ENCODE measurements at regions not wholly inside any gene's neighbourhood (a gene's known extent, or its start where the extent isn't known, plus 50 kb on each side); places are given as distances from the start of the nearest gene placed in this dataset.

- DNase-seq: no peak
These were observed 135.2 kb upstream of the ACVR2A start for GRCh38 chr2:147709655-147710054.

GRCh38 chr2:147703171-147703570, 141.7 kb upstream of the ACVR2A start:
- DNase-seq: no peak

DNA sequence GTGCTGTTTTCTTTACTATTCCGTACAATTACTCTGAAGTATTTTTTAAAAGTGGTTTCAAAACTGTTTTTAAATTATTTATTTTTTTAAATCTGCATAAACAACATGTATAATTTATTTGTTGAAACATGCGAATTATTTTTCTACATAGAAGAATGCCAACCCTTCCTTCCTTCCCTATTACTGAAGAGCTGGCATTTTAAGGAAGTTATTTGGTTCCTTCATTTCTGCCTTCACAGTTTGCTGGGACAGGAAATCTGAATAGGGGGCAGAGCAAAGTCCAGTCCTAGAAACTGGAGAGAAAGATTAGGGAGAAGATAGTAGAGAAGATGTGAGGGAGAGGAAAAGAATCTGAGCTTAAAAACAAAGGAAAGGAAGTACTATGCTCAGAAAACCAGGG, 146.7 kb upstream of the ACVR2A start:
- DNase-seq: no peak

DNA sequence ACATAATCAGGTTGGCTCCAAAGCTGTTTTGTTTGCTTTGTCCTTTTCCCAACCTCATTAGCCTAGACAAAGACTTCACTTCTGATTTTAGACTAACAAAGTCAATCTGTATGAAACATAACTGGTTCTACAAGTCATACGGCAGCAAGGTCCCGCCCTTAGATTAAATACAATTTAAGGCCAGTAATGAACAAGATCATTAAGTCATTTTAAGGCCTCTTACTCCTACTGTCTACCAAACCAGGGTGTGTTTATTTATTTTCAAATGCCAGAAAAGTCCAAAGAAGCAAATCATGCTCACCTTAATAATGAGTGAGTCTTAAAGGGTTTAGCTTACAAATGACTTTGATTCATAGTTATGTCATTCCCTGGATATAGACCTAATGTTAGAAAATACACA, 148.4 kb upstream of the ACVR2A start:
- no peak for DNase-seq

GRCh38 chr2:147689220-147689909, 155.5 kb upstream of the ACVR2A start:
- no peak for DNase-seq

DNA sequence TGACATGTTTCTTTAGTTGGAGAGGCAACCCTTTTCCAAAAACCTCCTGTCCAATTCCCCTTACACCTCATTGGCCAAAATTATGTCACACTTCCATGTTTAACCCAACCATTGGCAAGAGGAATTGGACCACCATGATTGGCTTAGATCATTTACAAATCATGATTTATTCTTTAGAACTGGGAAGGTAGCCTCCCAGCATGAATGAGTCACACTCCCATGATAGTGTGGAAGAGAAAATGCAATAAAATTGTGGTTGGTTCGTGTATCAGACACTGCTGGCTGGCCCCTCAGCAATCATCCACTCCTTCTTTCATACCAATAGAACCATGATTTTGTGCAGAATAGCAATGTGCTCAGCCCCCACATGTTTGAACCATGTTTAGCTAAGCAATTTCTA, 156.6 kb upstream of the ACVR2A start:
- DNase-seq: no peak

- no peak for DNase-seq
These were observed 158.5 kb upstream of the ACVR2A start for GRCh38 chr2:147686365-147686764.

- no peak for DNase-seq
These were observed 159.9 kb upstream of the ACVR2A start for GRCh38 chr2:147684903-147685302.

DNA sequence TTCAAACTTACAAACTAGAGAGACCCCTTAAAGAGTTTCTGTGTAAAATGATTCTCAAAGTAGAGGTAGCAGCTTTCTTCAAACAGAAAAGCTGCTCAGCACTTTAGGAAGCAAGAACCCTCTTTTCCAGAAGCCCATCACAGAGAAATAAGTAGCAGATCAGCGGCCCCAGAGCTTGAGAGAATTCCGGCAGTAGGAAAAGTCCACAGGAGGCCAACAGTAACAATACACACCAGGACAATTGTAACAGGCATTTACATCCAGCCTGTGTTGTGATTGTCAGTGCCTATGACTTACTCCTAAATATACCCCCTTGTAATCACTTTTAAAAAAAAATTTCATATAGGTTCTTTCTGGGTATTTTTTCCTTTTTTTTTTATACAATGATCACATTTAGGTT, 161.4 kb upstream of the ACVR2A start:
- no peak for DNase-seq

DNA sequence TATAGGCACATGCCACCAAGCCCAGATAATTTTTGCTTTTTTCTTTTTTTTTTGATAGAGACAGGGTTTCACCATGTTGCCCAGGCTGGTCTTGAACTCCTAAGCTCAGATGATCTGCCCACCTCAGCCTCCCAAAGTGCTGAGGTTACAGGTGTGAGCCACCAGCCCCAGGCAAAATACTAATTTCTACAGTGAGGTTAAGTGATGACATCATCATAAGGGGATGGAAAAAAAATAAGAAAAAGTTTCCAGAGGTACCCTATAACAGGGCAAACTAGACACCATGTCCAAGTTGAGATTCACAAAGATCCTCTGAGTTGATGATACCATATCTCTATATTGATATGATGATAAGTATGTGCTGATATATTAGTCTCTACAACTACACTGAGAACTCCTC, 163.7 kb upstream of the ACVR2A start:
- no peak for DNase-seq

DNA sequence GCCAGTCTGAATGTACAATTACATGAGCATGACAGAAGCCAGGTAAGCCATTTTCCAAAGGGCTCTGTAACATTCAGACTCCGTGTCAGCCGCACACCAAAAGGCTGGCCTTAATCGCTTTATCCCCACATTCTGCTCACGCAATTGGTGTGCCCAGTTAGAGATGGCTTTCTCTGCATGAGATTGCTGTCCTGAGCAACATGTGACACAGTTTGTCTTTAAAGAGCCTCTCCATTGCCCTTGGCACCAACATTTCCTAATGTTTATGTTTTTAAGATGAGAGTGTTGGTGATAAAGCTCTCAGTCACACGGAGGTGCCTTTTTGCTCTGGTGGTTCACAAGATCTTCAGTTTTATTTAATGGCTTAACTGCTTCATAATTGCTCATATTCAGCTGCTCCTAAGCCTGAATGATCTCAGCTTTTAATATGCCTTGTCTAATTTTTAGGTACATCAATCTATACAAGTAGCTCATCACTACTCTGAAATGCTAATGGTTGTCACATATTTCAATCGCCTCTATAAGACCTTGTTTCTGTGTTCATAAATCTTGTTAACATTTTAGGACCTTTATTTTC, 164.8 kb upstream of the ACVR2A start:
- DNase-seq: no peak

DNA sequence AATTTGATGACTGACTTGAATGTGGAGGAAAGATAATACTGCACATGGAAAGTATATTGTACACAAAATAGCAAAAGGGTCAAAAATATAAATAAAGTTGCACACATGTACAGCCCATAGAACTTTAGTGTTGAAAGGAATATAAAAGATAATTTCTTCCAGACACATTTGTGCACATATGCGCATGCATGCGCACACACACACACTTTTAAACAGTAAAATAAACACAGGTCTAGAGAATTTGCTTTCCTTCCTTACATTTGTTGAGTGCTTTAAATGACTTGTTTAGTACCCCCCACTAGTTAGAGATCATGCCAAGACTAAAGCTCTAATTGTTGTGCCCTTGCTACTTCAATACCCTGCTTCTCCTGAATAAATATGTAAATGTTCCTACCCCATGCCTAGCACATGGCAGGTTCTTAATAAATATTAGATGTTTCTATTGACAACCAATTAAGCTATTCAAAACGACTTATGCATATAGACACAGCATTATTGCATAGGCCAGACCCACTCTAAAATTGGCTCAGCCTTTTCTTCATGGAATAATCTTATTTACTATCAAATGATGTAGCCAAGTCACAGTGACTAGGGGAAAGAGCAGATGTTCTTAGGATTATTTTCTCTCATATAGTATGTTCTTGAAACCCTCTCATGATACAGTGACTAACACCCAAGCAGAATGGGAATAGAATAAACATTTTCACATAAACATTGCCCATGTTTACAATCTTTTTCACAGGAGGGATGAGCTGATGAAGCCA, 165.5 kb upstream of the ACVR2A start:
- DNase-seq: no peak

DNA sequence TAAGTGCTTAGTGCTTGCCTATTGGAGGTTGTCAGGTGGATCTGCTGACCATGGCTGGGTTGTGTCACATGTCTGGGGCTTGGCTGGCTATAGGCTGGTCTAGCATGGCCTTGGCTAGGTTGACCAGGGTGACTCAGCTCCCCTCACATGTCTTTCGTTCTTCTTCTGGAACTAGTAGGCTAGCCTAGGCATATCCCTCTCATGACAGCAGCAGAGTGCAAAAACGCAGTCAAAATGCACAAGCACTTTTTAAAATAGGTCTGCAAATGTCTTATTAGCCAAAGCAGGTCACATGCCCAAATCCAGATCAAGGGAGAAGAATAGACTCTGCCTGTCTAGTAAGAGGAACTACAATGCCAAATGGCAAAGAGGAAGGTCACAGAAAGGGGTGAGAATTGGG, 179.7 kb upstream of the ACVR2A start:
- DNase-seq: no peak

DNA sequence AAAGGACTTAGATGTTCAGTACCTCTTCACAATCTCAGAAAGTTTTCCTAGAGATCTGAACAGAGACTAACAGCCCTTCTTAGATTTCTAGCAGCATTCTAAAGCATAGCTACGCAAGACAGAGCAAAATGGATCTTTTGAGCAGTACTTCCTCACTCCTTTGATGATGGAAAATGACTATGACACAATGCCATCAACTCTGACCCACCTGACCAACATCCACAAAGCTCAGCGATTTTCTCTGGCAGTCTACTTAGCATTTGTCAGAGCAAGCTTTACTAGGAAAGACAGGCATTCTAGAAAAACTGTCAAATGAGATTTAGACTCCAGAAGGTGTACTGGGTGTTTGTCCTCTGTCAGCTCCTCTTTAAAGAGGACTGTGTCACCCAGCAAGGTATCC, 180.9 kb upstream of the ACVR2A start:
- DNase-seq: no peak

- DNase-seq: no peak
These were observed 181.5 kb upstream of the ACVR2A start for GRCh38 chr2:147663153-147663961.

DNA sequence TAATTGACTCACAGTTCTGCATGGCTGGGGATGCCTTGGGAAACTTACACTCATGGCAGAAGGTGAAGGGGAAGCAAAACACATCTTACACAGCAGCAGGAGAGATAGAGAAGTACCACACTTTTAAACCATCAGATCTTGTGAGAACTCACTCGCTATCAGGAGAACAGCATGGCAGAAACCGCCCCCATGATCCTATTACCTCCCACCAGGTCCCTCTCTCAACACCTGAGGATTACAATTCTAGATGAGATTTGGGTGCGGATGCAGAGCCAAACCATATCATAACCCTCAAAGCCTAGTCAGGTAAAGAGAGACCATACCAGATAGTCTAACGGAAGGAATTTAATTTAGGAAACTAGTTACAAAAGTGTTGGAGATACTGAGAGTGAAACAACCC, 182.6 kb upstream of the ACVR2A start:
- no peak for DNase-seq

DNA sequence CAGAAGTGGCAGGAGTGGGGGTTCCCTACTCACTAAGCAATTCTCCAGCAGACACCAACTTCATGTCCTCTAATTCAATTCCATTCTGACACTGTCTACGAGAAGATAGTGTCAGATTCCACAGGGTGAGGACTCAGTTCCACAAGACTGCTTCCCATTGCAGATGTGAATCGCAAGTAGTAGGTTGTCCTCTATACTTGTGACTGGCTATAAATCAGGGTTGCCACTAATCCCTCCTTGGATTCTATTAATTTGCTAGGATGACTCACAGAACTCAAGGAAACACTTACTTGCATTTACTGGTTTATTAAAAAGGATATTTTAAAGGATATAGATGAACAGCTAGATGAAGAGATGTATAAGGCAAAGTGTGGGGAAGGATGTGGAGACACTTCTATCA, 184.1 kb upstream of the ACVR2A start:
- no peak for DNase-seq

- no peak for DNase-seq
These were observed 185.8 kb upstream of the ACVR2A start for GRCh38 chr2:147659051-147659450.

DNA sequence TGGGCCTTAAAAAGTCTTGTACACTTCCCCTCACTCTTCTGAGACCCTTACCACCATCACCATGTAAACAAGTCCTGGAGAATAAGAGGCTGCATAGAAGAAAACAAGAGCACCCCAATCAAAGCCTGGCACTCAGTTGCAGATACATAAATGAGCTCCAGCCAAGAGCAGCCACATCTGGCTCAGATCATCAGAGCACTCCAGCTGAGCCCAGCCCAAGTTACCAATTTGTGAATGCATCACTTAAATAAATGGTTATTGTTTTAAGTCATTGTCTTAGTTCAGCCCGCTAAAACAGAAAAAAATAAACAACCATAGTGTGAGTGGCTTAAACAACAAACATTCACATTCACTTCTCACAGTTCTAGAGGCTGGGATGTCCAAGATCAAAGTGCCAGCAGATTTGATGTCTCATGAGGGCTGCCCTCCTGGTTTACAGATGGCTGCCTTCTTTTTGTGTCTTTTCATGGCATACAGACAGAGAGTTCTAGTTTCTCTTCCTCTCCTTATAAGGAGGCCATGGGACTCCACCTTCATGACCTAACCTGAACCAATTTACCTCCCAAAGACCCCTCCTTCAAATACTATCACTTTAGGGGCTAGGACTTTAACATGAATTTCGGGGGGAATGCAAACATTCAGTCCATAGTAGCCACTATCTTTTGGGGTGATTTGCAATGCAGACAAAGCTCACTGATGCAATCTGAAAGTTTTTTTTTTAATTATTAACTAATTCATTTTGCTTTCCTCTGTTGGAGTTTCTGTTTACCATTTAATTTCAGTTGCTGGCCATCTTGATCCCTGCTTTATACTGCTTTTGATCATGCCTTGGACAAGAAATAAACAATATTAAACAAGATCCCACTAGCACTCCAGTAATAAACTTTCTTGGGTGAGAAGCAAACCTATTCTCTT, 187.5 kb upstream of the ACVR2A start:
- no peak for DNase-seq

GRCh38 chr2:147649998-147650397, 194.8 kb upstream of the ACVR2A start:
- no peak for DNase-seq

GRCh38 chr2:147649286-147649685, 195.5 kb upstream of the ACVR2A start:
- DNase-seq: no peak

- no peak for DNase-seq
These were observed 196.4 kb upstream of the ACVR2A start for GRCh38 chr2:147648471-147648870.
